DND-41 (cell line): ENCODE measurements at regions not wholly inside any gene's neighbourhood (a gene's known extent, or its start where the extent isn't known, plus 50 kb on each side); places are given as distances from the start of the nearest gene placed in this dataset.

Experiments used
- ATAC-seq: fragments of 200-7000 bp; cut with Tn5 transposase; 3 replicates; pipeline ENCODE4 v1.9.1; 2021; ENCODE audit warnings: low read depth; ENCODE audit not compliant: insufficient read depth
- DNase-seq: peaks from one replicate; pipeline ENCODE4 v3.0.0-alpha.2; 2020
- H2AFZ ChIP-seq: 2 replicates; pipeline ENCODE4 v1.6.0; 2012; ENCODE audit warnings: low read depth, low read length
- H3K27ac ChIP-seq: 2 replicates; pipeline ENCODE4 v1.5.1; 2012; ENCODE audit warnings: low read length, inconsistent platforms
- H3K27me3 ChIP-seq: fragments of 200-600 bp; sonication (generic); 2 replicates; pipeline ENCODE4 v1.6.0; 2012; ENCODE audit warnings: low read length, mild to moderate bottlenecking, inconsistent platforms; ENCODE audit not compliant: insufficient read depth, poor library complexity
- H3K36me3 ChIP-seq: 2 replicates; pipeline ENCODE4 v1.5.1; 2012; ENCODE audit warnings: low read length, inconsistent platforms; ENCODE audit not compliant: insufficient read depth
- H3K4me1 ChIP-seq: 2 replicates; pipeline ENCODE4 v1.5.1; 2012; ENCODE audit warnings: mild to moderate bottlenecking, low read length; ENCODE audit not compliant: insufficient read depth
- H3K4me2 ChIP-seq: 2 replicates; pipeline ENCODE4 v1.6.0; 2012; ENCODE audit warnings: mild to moderate bottlenecking, moderate library complexity, low read length, inconsistent platforms; ENCODE audit not compliant: insufficient read depth
- H3K4me3 ChIP-seq, 2 experiments: fragments of 200-600 bp in 1 of 2; shearing (Covaris generic) in 1 of 2; 2 replicates each; pipeline ENCODE4 v1.5.1; 2012 to 2016; ENCODE audit warnings: inconsistent platforms in 2 of 2, low read length in 2 of 2, mild to moderate bottlenecking in 2 of 2, low read depth in 1 of 2, moderate library complexity in 1 of 2
- H3K79me2 ChIP-seq: 2 replicates; pipeline ENCODE4 v1.6.0; 2012; ENCODE audit warnings: low read length, inconsistent platforms; ENCODE audit not compliant: insufficient read depth
- H3K9ac ChIP-seq: 2 replicates; pipeline ENCODE4 v1.6.0; 2012; ENCODE audit warnings: low read depth, mild to moderate bottlenecking, inconsistent platforms, low read length, moderate library complexity
- H3K9me3 ChIP-seq: 2 replicates; pipeline ENCODE4 v1.5.1; 2012; ENCODE audit warnings: low read length, moderate library complexity, mild to moderate bottlenecking, inconsistent platforms; ENCODE audit not compliant: insufficient read depth, severe bottlenecking
- H4K20me1 ChIP-seq: 2 replicates; pipeline ENCODE4 v1.6.0; 2012; ENCODE audit warnings: low read length; ENCODE audit not compliant: insufficient read depth
- CTCF ChIP-seq: IDR thresholded peaks from 2 replicates; pipeline ENCODE4 v1.5.1; 2012; ENCODE audit warnings: borderline replicate concordance, low read length, moderate library complexity, mild to moderate bottlenecking; ENCODE audit not compliant: poor library complexity, severe bottlenecking; ENCODE audit errors: extremely low read depth
- EZH2 ChIP-seq: IDR thresholded peaks from 3 replicates; pipeline ENCODE4 v1.6.1; 2012; ENCODE audit warnings: borderline replicate concordance, low read depth, mild to moderate bottlenecking, moderate library complexity, low read length, inconsistent platforms; ENCODE audit not compliant: severe bottlenecking

DNA sequence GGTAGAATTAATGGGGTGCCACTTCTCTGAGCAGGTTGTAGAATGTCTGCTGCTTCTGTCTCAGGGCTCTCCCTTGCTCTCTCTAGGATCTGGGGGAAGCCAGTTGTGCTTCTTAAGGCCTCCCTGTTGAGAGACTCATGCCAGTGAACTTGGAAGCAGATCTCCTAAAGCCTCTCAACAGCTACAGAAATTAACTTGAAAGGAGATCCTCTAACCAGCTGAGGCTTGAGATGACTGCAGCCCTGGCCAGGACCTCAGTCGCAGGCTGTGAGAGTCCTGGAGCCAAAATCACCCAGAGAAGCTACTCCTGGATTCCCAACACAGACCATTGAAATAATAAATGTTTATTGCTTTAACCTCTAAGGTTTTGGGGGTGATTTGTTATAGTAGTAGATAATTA lies 180.2 kb upstream of the MARCKS start:
- H2AFZ ChIP-seq = no peak overlapping the region

GRCh38 chr6:113679051-113679450 lies 178.1 kb upstream of the MARCKS start:
- no peak overlapping the region for H2AFZ ChIP-seq

More for the DNA sequence above, 180.2 kb upstream of the MARCKS start:
- Histone ChIP-seq H3K9ac (no peak overlapping the region), H3K4me1 (no peaks in the 10 kb centered on the region), H4K20me1 (no peaks in the 10 kb centered on the region), H3K27ac (no peak overlapping the region), H3K4me2 (no peak overlapping the region), H3K36me3 (no peaks in the 10 kb centered on the region), H3K4me3 (no peak overlapping the region), H3K79me2 (no peaks in the 10 kb centered on the region), H3K27me3 (no peaks in the 10 kb centered on the region), H3K9me3 (no peaks in the 10 kb centered on the region)
- no peak for ATAC-seq
- DNase-seq = no peak
- TF ChIP-seq CTCF (no peak), EZH2 (no peak)

GRCh38 chr6:113680301-113680700 lies 176.8 kb upstream of the MARCKS start:
- H3K9ac ChIP-seq = no peak overlapping the region
- no peaks in the 10 kb centered on the region for H3K4me1 ChIP-seq
- H4K20me1 ChIP-seq = no peaks in the 10 kb centered on the region
- no peaks in the 10 kb centered on the region for H3K9me3 ChIP-seq
- no peaks in the 10 kb centered on the region for H3K36me3 ChIP-seq
- DNase-seq = no peak
- H3K79me2 ChIP-seq = no peaks in the 10 kb centered on the region
- H3K27ac ChIP-seq = no peak overlapping the region
- H3K4me2 ChIP-seq = no peak overlapping the region
- TF ChIP-seq CTCF (no peak), EZH2 (no peak)
- no peaks in the 10 kb centered on the region for H3K27me3 ChIP-seq
- no peak overlapping the region for H2AFZ ChIP-seq
- no peak overlapping the region for H3K4me3 ChIP-seq
- no peak for ATAC-seq

More at GRCh38 chr6:113679051-113679450, 178.1 kb upstream of the MARCKS start:
- H3K4me1 ChIP-seq = no peaks in the 10 kb centered on the region
- H3K9me3 ChIP-seq = no peaks in the 10 kb centered on the region
- TF ChIP-seq EZH2 (no peak), CTCF (no peak)
- DNase-seq (no peak), ATAC-seq (no peak)
- no peaks in the 10 kb centered on the region for H4K20me1 ChIP-seq
- no peaks in the 10 kb centered on the region for H3K36me3 ChIP-seq
- H3K9ac ChIP-seq = no peak overlapping the region
- no peak overlapping the region for H3K4me2 ChIP-seq
- H3K79me2 ChIP-seq = no peaks in the 10 kb centered on the region
- H3K4me3 ChIP-seq = no peak overlapping the region
- no peak overlapping the region for H3K27ac ChIP-seq
- H3K27me3 ChIP-seq = no peaks in the 10 kb centered on the region

- no peaks in the 10 kb centered on the region for H3K36me3 ChIP-seq
- H4K20me1 ChIP-seq = no peaks in the 10 kb centered on the region
- no peaks in the 10 kb centered on the region for H3K4me1 ChIP-seq
- no peak for DNase-seq
- H3K9me3 ChIP-seq = no peaks in the 10 kb centered on the region
- no peak overlapping the region for H3K4me3 ChIP-seq
- no peak for ATAC-seq
- H3K27ac ChIP-seq = no peak overlapping the region
- H3K4me2 ChIP-seq = no peak overlapping the region
- H3K27me3 ChIP-seq = no peaks in the 10 kb centered on the region
- no peak overlapping the region for H3K9ac ChIP-seq
- H2AFZ ChIP-seq = no peak overlapping the region
- TF ChIP-seq CTCF (no peak), EZH2 (no peak)
- H3K79me2 ChIP-seq = no peaks in the 10 kb centered on the region
Measured at GRCh38 chr6:113683968-113684367, 173.2 kb upstream of the MARCKS start.
